Activated CD4-positive, alpha-beta memory T cell treated with anti-CD3 and anti-CD28 coated beads, Interleukin-2, amount 10 ng/mL, durations not matched to agents 7 days and 5 days (primary cell): ENCODE measurements at regions not wholly inside any gene's neighbourhood (a gene's known extent, or its start where the extent isn't known, plus 50 kb on each side); places are given as distances from the start of the nearest gene placed in this dataset.

Experiments
- CTCF ChIA-PET: fragments of 350-600 bp; sonication (Branson Sonifier 250); formaldehyde crosslinking; loops from one replicate; lab custom pipeline; 2021; ENCODE audit warnings: antibody characterized with exemption, inconsistent platforms; lab: Charles Lee
- POLR2A ChIA-PET: fragments of 350-600 bp; sonication (Branson Sonifier 250); formaldehyde crosslinking; loops from one replicate; lab custom pipeline; 2021; ENCODE audit warnings: antibody characterized with exemption; lab: Charles Lee
- DNase-seq: peaks from one replicate; pipeline ENCODE4 v3.0.0-alpha.2; 2020
- H3K27ac Mint-ChIP-seq: one replicate; pipeline ENCODE4 v1.8.0; 2021; ENCODE audit warnings: mild to moderate bottlenecking, mixed read lengths
- H3K27me3 Mint-ChIP-seq: one replicate; pipeline ENCODE4 v1.8.0; 2021; ENCODE audit warnings: mixed read lengths
- H3K36me3 Mint-ChIP-seq: one replicate; pipeline ENCODE4 v1.8.0; 2021; ENCODE audit warnings: low read depth, mixed read lengths
- H3K4me1 Mint-ChIP-seq: one replicate; pipeline ENCODE4 v1.8.0; 2021; ENCODE audit warnings: mixed read lengths
- H3K4me3 Mint-ChIP-seq: one replicate; pipeline ENCODE4 v1.8.0; 2021; ENCODE audit warnings: mild to moderate bottlenecking, mixed read lengths
- H3K9me3 Mint-ChIP-seq: one replicate; pipeline ENCODE4 v1.8.0; 2021; ENCODE audit warnings: mixed read lengths

GRCh38 chr14:85308531-85309300 lies 221.2 kb upstream of the FLRT2 start:
- no peaks in the 10 kb centered on the region for H3K27me3 Mint-ChIP-seq

GRCh38 chr14:85310491-85311272 lies 219.3 kb upstream of the FLRT2 start:
- ChIA-PET POLR2A (no interaction called here), CTCF (no interaction called here)
- Mint-ChIP-seq H3K4me1 (no peaks in the 10 kb centered on the region), H3K9me3 (peaks cover 11% of the 10 kb centered on the region), H3K27ac (no peak overlapping the region), H3K27me3 (no peaks in the 10 kb centered on the region), H3K4me3 (no peak overlapping the region), H3K36me3 (no peaks in the 10 kb centered on the region)
- no peak for DNase-seq

More at GRCh38 chr14:85308531-85309300, 221.2 kb upstream of the FLRT2 start:
- DNase-seq, result no peak
- CTCF ChIA-PET, result no interaction called here
- peaks cover 11% of the 10 kb centered on the region for H3K9me3 Mint-ChIP-seq
- H3K4me3 Mint-ChIP-seq, result no peak overlapping the region
- H3K36me3 Mint-ChIP-seq, result no peaks in the 10 kb centered on the region
- H3K27ac Mint-ChIP-seq, result no peak overlapping the region
- POLR2A ChIA-PET, result no interaction called here
- H3K4me1 Mint-ChIP-seq, result no peaks in the 10 kb centered on the region

- H3K4me3 Mint-ChIP-seq, result no peak overlapping the region
- ChIA-PET CTCF (no interaction called here), POLR2A (no interaction called here)
- H3K27me3 Mint-ChIP-seq, result no peaks in the 10 kb centered on the region
- no peaks in the 10 kb centered on the region for H3K36me3 Mint-ChIP-seq
- H3K27ac Mint-ChIP-seq, result no peak overlapping the region
- H3K9me3 Mint-ChIP-seq, result peaks cover 11% of the 10 kb centered on the region
- DNase-seq, result no peak
- no peaks in the 10 kb centered on the region for H3K4me1 Mint-ChIP-seq
Observed at GRCh38 chr14:85313560-85314207, 216.3 kb upstream of the FLRT2 start.

- H3K4me3 Mint-ChIP-seq, result no peak overlapping the region
Observed at GRCh38 chr14:85315290-85315689, 214.7 kb upstream of the FLRT2 start.

GRCh38 chr14:85315733-85316290 lies 214.1 kb upstream of the FLRT2 start:
- Mint-ChIP-seq H3K27me3 (no peaks in the 10 kb centered on the region), H3K4me1 (no peaks in the 10 kb centered on the region), H3K27ac (no peak overlapping the region), H3K9me3 (peaks cover 2% of the 10 kb centered on the region), H3K36me3 (no peaks in the 10 kb centered on the region), H3K4me3 (no peak overlapping the region)
- no peak for DNase-seq
- POLR2A ChIA-PET, result no interaction called here
- CTCF ChIA-PET, result no interaction called here

More at GRCh38 chr14:85315290-85315689, 214.7 kb upstream of the FLRT2 start:
- CTCF ChIA-PET, result no interaction called here
- Mint-ChIP-seq H3K27ac (no peak overlapping the region), H3K27me3 (no peaks in the 10 kb centered on the region), H3K36me3 (no peaks in the 10 kb centered on the region), H3K4me1 (no peaks in the 10 kb centered on the region), H3K9me3 (peaks cover 2% of the 10 kb centered on the region)
- POLR2A ChIA-PET, result no interaction called here
- DNase-seq, result no peak

GRCh38 chr14:85316701-85317410 lies 213.1 kb upstream of the FLRT2 start:
- DNase-seq, result no peak
- Mint-ChIP-seq H3K9me3 (no peaks in the 10 kb centered on the region), H3K36me3 (no peaks in the 10 kb centered on the region), H3K4me3 (no peak overlapping the region), H3K27ac (no peak overlapping the region), H3K4me1 (no peaks in the 10 kb centered on the region), H3K27me3 (no peaks in the 10 kb centered on the region)
- POLR2A ChIA-PET, result no interaction called here
- CTCF ChIA-PET, result interaction anchor here (0.5 kb wide), 1 partner anchor 218 kb away, joined by 3 read pairs; no protein-coding TSS in a partner anchor

- POLR2A ChIA-PET, result no interaction called here
- DNase-seq, result no peak
- no peaks in the 10 kb centered on the region for H3K4me1 Mint-ChIP-seq
- H3K36me3 Mint-ChIP-seq, result no peaks in the 10 kb centered on the region
- H3K4me3 Mint-ChIP-seq, result no peak overlapping the region
- CTCF ChIA-PET, result no interaction called here
- no peak overlapping the region for H3K27ac Mint-ChIP-seq
- H3K27me3 Mint-ChIP-seq, result no peaks in the 10 kb centered on the region
- no peaks in the 10 kb centered on the region for H3K9me3 Mint-ChIP-seq
Observed at GRCh38 chr14:85317491-85318021, 212.4 kb upstream of the FLRT2 start.

- no peak for DNase-seq
- POLR2A ChIA-PET, result no interaction called here
- no peaks in the 10 kb centered on the region for H3K27me3 Mint-ChIP-seq
- H3K4me3 Mint-ChIP-seq, result no peak overlapping the region
- no peaks in the 10 kb centered on the region for H3K4me1 Mint-ChIP-seq
- CTCF ChIA-PET, result no interaction called here
- no peaks in the 10 kb centered on the region for H3K36me3 Mint-ChIP-seq
- H3K27ac Mint-ChIP-seq, result no peak overlapping the region
- no peaks in the 10 kb centered on the region for H3K9me3 Mint-ChIP-seq
Observed at GRCh38 chr14:85319101-85319500, 210.8 kb upstream of the FLRT2 start.

GRCh38 chr14:85319998-85320630 lies 209.8 kb upstream of the FLRT2 start:
- DNase-seq, result no peak
- ChIA-PET CTCF (no interaction called here), POLR2A (no interaction called here)
- H3K36me3 Mint-ChIP-seq, result no peaks in the 10 kb centered on the region
- H3K27ac Mint-ChIP-seq, result no peak overlapping the region
- no peaks in the 10 kb centered on the region for H3K27me3 Mint-ChIP-seq
- no peaks in the 10 kb centered on the region for H3K9me3 Mint-ChIP-seq
- H3K4me3 Mint-ChIP-seq, result no peak overlapping the region
- H3K4me1 Mint-ChIP-seq, result no peaks in the 10 kb centered on the region

- no peak overlapping the region for H3K27ac Mint-ChIP-seq
- no peak for DNase-seq
- no peaks in the 10 kb centered on the region for H3K9me3 Mint-ChIP-seq
- no peak overlapping the region for H3K4me3 Mint-ChIP-seq
- H3K27me3 Mint-ChIP-seq, result no peaks in the 10 kb centered on the region
- H3K36me3 Mint-ChIP-seq, result no peaks in the 10 kb centered on the region
- CTCF ChIA-PET, result no interaction called here
- POLR2A ChIA-PET, result no interaction called here
- no peaks in the 10 kb centered on the region for H3K4me1 Mint-ChIP-seq
Observed at GRCh38 chr14:85325134-85326017, 204.6 kb upstream of the FLRT2 start.

- peaks cover 2% of the 10 kb centered on the region for H3K9me3 Mint-ChIP-seq
Observed at GRCh38 chr14:85332401-85332800, 197.5 kb upstream of the FLRT2 start.

More at GRCh38 chr14:85332401-85332800, 197.5 kb upstream of the FLRT2 start:
- no peak for DNase-seq
- Mint-ChIP-seq H3K4me1 (no peaks in the 10 kb centered on the region), H3K27ac (no peak overlapping the region), H3K36me3 (no peaks in the 10 kb centered on the region), H3K4me3 (no peak overlapping the region), H3K27me3 (no peaks in the 10 kb centered on the region)
- ChIA-PET CTCF (no interaction called here), POLR2A (no interaction called here)
